ENCODE measurements at regions not wholly inside any gene's neighbourhood (a gene's known extent, or its start where the extent isn't known, plus 50 kb on each side); places are given as distances from the start of the nearest gene placed in this dataset.
"Not testable (repeated sequence)": the region's sequence is repeated elsewhere in the genome, so short reads cannot be mapped to it uniquely, and the experiment has no call there.

- Histone ChIP-seq H3K27me3 (ENCODE audit: insufficient read depth, low read length) (no peaks in the 10 kb centered on the region), H3K36me3 (ENCODE audit: insufficient read depth, low read length) (no peaks in the 10 kb centered on the region), H3K27ac (ENCODE audit: low read depth, low read length) (no peak overlapping the region), H3K79me2 (ENCODE audit: control insufficient read depth, insufficient read depth, low read length, unreplicated experiment) (no peaks in the 10 kb centered on the region), H3K4me3 (ENCODE audit: low read depth, low read length) (no peak overlapping the region), H2AFZ (ENCODE audit: low read length, unreplicated experiment) (no peak overlapping the region), H3K4me1 (ENCODE audit: control insufficient read depth, insufficient read depth, low read length, unreplicated experiment) (no peaks in the 10 kb centered on the region)
These were observed 179.3 kb upstream of the FAT3 start for GRCh38 chr11:92045301-92045700.

- H3K4me1 ChIP-seq (ENCODE audit: control insufficient read depth, insufficient read depth, low read length, unreplicated experiment): no peaks in the 10 kb centered on the region
- no peaks in the 10 kb centered on the region for H3K79me2 ChIP-seq (ENCODE audit: control insufficient read depth, insufficient read depth, low read length, unreplicated experiment)
- H3K27me3 ChIP-seq (ENCODE audit: insufficient read depth, low read length): no peaks in the 10 kb centered on the region
- H3K4me3 ChIP-seq (ENCODE audit: low read depth, low read length): no peak overlapping the region
- no peak overlapping the region for H2AFZ ChIP-seq (ENCODE audit: low read length, unreplicated experiment)
- H3K27ac ChIP-seq (ENCODE audit: low read depth, low read length): no peak overlapping the region
- H3K36me3 ChIP-seq (ENCODE audit: insufficient read depth, low read length): no peaks in the 10 kb centered on the region
These were observed 189.1 kb upstream of the FAT3 start for GRCh38 chr11:92035488-92035887.

- not testable (repeated sequence) for H3K27ac ChIP-seq (ENCODE audit: low read depth, low read length); H3K36me3 ChIP-seq (ENCODE audit: insufficient read depth, low read length); H3K79me2 ChIP-seq (ENCODE audit: control insufficient read depth, insufficient read depth, low read length, unreplicated experiment); H2AFZ ChIP-seq (ENCODE audit: low read length, unreplicated experiment); H3K4me3 ChIP-seq (ENCODE audit: low read depth, low read length); H3K27me3 ChIP-seq (ENCODE audit: insufficient read depth, low read length); H3K4me1 ChIP-seq (ENCODE audit: control insufficient read depth, insufficient read depth, low read length, unreplicated experiment)
These were observed 197.5 kb upstream of the FAT3 start for GRCh38 chr11:92027136-92027535.

GRCh38 chr11:92026664-92027063 lies 198.0 kb upstream of the FAT3 start:
- no peak overlapping the region for H3K27ac ChIP-seq (ENCODE audit: low read depth, low read length)
- H3K4me3 ChIP-seq (ENCODE audit: low read depth, low read length): no peak overlapping the region
- no peaks in the 10 kb centered on the region for H3K27me3 ChIP-seq (ENCODE audit: insufficient read depth, low read length)
- no peaks in the 10 kb centered on the region for H3K4me1 ChIP-seq (ENCODE audit: control insufficient read depth, insufficient read depth, low read length, unreplicated experiment)
- H3K36me3 ChIP-seq (ENCODE audit: insufficient read depth, low read length): no peaks in the 10 kb centered on the region
- H2AFZ ChIP-seq (ENCODE audit: low read length, unreplicated experiment): no peak overlapping the region
- no peaks in the 10 kb centered on the region for H3K79me2 ChIP-seq (ENCODE audit: control insufficient read depth, insufficient read depth, low read length, unreplicated experiment)

GRCh38 chr11:92024788-92025187 lies 199.8 kb upstream of the FAT3 start:
- H3K27me3 ChIP-seq (ENCODE audit: insufficient read depth, low read length): no peaks in the 10 kb centered on the region
- no peak overlapping the region for H3K27ac ChIP-seq (ENCODE audit: low read depth, low read length)
- no peak overlapping the region for H2AFZ ChIP-seq (ENCODE audit: low read length, unreplicated experiment)
- H3K79me2 ChIP-seq (ENCODE audit: control insufficient read depth, insufficient read depth, low read length, unreplicated experiment): no peaks in the 10 kb centered on the region
- no peaks in the 10 kb centered on the region for H3K4me1 ChIP-seq (ENCODE audit: control insufficient read depth, insufficient read depth, low read length, unreplicated experiment)
- no peak overlapping the region for H3K4me3 ChIP-seq (ENCODE audit: low read depth, low read length)
- H3K36me3 ChIP-seq (ENCODE audit: insufficient read depth, low read length): no peaks in the 10 kb centered on the region

GRCh38 chr11:92022499-92022898 lies 202.1 kb upstream of the FAT3 start:
- H3K27ac ChIP-seq (ENCODE audit: low read depth, low read length): no peak overlapping the region

GRCh38 chr11:92018332-92018731 lies 206.3 kb upstream of the FAT3 start:
- Histone ChIP-seq H3K4me1 (ENCODE audit: control insufficient read depth, insufficient read depth, low read length, unreplicated experiment) (no peaks in the 10 kb centered on the region), H3K4me3 (ENCODE audit: low read depth, low read length) (no peak overlapping the region), H3K27ac (ENCODE audit: low read depth, low read length) (no peak overlapping the region), H3K27me3 (ENCODE audit: insufficient read depth, low read length) (no peaks in the 10 kb centered on the region), H3K79me2 (ENCODE audit: control insufficient read depth, insufficient read depth, low read length, unreplicated experiment) (no peaks in the 10 kb centered on the region), H2AFZ (ENCODE audit: low read length, unreplicated experiment) (no peak overlapping the region), H3K36me3 (ENCODE audit: insufficient read depth, low read length) (no peaks in the 10 kb centered on the region)

More at GRCh38 chr11:92022499-92022898, 202.1 kb upstream of the FAT3 start:
- H3K4me1 ChIP-seq (ENCODE audit: control insufficient read depth, insufficient read depth, low read length, unreplicated experiment): no peaks in the 10 kb centered on the region
- no peaks in the 10 kb centered on the region for H3K79me2 ChIP-seq (ENCODE audit: control insufficient read depth, insufficient read depth, low read length, unreplicated experiment)
- no peaks in the 10 kb centered on the region for H3K36me3 ChIP-seq (ENCODE audit: insufficient read depth, low read length)
- no peaks in the 10 kb centered on the region for H3K27me3 ChIP-seq (ENCODE audit: insufficient read depth, low read length)
- no peak overlapping the region for H3K4me3 ChIP-seq (ENCODE audit: low read depth, low read length)
- no peak overlapping the region for H2AFZ ChIP-seq (ENCODE audit: low read length, unreplicated experiment)

GRCh38 chr11:92008249-92008648 lies 216.4 kb upstream of the FAT3 start:
- H3K27me3 ChIP-seq (ENCODE audit: insufficient read depth, low read length): no peaks in the 10 kb centered on the region
- H3K79me2 ChIP-seq (ENCODE audit: control insufficient read depth, insufficient read depth, low read length, unreplicated experiment): no peaks in the 10 kb centered on the region
- H3K36me3 ChIP-seq (ENCODE audit: insufficient read depth, low read length): no peaks in the 10 kb centered on the region
- H2AFZ ChIP-seq (ENCODE audit: low read length, unreplicated experiment): no peak overlapping the region
- H3K4me1 ChIP-seq (ENCODE audit: control insufficient read depth, insufficient read depth, low read length, unreplicated experiment): no peaks in the 10 kb centered on the region
- H3K27ac ChIP-seq (ENCODE audit: low read depth, low read length): no peak overlapping the region
- H3K4me3 ChIP-seq (ENCODE audit: low read depth, low read length): no peak overlapping the region

GRCh38 chr11:92002568-92002967 lies 222.1 kb upstream of the FAT3 start:
- Histone ChIP-seq H3K4me3 (ENCODE audit: low read depth, low read length) (no peak overlapping the region), H3K27ac (ENCODE audit: low read depth, low read length) (no peak overlapping the region), H3K79me2 (ENCODE audit: control insufficient read depth, insufficient read depth, low read length, unreplicated experiment) (no peaks in the 10 kb centered on the region), H3K4me1 (ENCODE audit: control insufficient read depth, insufficient read depth, low read length, unreplicated experiment) (no peaks in the 10 kb centered on the region), H3K36me3 (ENCODE audit: insufficient read depth, low read length) (no peaks in the 10 kb centered on the region), H2AFZ (ENCODE audit: low read length, unreplicated experiment) (no peak overlapping the region), H3K27me3 (ENCODE audit: insufficient read depth, low read length) (no peaks in the 10 kb centered on the region)

- Histone ChIP-seq H2AFZ (ENCODE audit: low read length, unreplicated experiment) (no peak overlapping the region), H3K27ac (ENCODE audit: low read depth, low read length) (no peak overlapping the region), H3K4me1 (ENCODE audit: control insufficient read depth, insufficient read depth, low read length, unreplicated experiment) (no peaks in the 10 kb centered on the region), H3K79me2 (ENCODE audit: control insufficient read depth, insufficient read depth, low read length, unreplicated experiment) (no peaks in the 10 kb centered on the region), H3K36me3 (ENCODE audit: insufficient read depth, low read length) (no peaks in the 10 kb centered on the region), H3K27me3 (ENCODE audit: insufficient read depth, low read length) (no peaks in the 10 kb centered on the region), H3K4me3 (ENCODE audit: low read depth, low read length) (no peak overlapping the region)
These were observed 226.1 kb upstream of the FAT3 start for GRCh38 chr11:91998481-91998880.

- Histone ChIP-seq H3K79me2 (ENCODE audit: control insufficient read depth, insufficient read depth, low read length, unreplicated experiment) (no peaks in the 10 kb centered on the region), H3K4me3 (ENCODE audit: low read depth, low read length) (no peak overlapping the region), H3K27me3 (ENCODE audit: insufficient read depth, low read length) (no peaks in the 10 kb centered on the region), H3K36me3 (ENCODE audit: insufficient read depth, low read length) (no peaks in the 10 kb centered on the region), H3K4me1 (ENCODE audit: control insufficient read depth, insufficient read depth, low read length, unreplicated experiment) (no peaks in the 10 kb centered on the region), H3K27ac (ENCODE audit: low read depth, low read length) (no peak overlapping the region), H2AFZ (ENCODE audit: low read length, unreplicated experiment) (no peak overlapping the region)
These were observed 227.4 kb upstream of the FAT3 start for GRCh38 chr11:91997226-91997625.

- no peaks in the 10 kb centered on the region for H3K79me2 ChIP-seq (ENCODE audit: control insufficient read depth, insufficient read depth, low read length, unreplicated experiment)
- H3K4me1 ChIP-seq (ENCODE audit: control insufficient read depth, insufficient read depth, low read length, unreplicated experiment): no peaks in the 10 kb centered on the region
- H3K27ac ChIP-seq (ENCODE audit: low read depth, low read length): no peak overlapping the region
- no peaks in the 10 kb centered on the region for H3K27me3 ChIP-seq (ENCODE audit: insufficient read depth, low read length)
- H3K4me3 ChIP-seq (ENCODE audit: low read depth, low read length): no peak overlapping the region
- H3K36me3 ChIP-seq (ENCODE audit: insufficient read depth, low read length): no peaks in the 10 kb centered on the region
- H2AFZ ChIP-seq (ENCODE audit: low read length, unreplicated experiment): no peak overlapping the region
These were observed 228.1 kb upstream of the FAT3 start for GRCh38 chr11:91996526-91996925.

Data from ACC112 (cell line).